ENCODE measurements at regions not wholly inside any gene's neighbourhood (a gene's known extent, or its start where the extent isn't known, plus 50 kb on each side); places are given as distances from the start of the nearest gene placed in this dataset.
"Not testable (repeated sequence)": the region's sequence is repeated elsewhere in the genome, so short reads cannot be mapped to it uniquely, and the experiment has no call there.

DNA sequence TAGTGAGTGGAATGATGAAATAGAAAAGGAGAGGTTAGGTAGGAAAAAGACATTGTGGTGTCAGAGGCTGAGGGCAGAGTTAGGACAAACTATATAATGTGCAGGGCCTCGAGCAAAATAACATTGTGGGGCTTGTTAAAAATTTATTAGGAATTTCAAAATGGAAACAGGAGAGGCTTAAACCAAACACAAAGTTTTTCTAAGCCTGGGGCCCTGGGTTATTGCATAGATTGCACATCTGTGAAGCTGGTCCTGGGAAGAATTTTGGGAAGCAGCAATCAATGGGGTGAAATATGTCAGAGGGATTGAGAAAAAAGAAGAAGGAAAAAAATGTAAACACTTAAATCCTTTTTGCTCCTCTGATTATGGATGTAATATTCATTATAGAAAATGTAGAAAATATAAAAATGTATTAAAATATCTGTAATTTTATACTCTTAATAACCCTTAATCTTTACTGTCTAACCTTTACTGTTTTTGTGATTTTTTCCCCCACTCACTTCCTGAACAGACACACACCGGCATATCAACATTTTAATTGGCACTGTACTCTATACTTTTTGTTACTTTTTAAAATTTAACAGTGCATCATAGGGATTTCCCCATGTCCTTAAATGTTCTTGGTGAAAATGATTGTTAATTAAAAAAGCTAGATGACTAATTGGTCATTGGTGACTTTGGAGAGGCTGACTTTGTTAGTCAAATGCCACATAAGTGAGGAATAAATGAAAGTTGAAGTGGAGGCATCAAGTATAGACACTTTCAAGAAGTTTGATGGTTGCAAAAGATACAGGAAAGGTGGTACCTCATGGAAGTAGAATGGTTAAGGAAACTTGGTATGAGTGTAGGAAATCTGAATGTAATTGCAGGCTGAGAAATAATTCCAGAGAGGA, 183.4 kb downstream of the NFKBIZ start:
- no peak for DNase-seq

- no peak for DNase-seq
Observed at GRCh38 chr3:102034639-102035451, 185.5 kb downstream of the NFKBIZ start.

DNA sequence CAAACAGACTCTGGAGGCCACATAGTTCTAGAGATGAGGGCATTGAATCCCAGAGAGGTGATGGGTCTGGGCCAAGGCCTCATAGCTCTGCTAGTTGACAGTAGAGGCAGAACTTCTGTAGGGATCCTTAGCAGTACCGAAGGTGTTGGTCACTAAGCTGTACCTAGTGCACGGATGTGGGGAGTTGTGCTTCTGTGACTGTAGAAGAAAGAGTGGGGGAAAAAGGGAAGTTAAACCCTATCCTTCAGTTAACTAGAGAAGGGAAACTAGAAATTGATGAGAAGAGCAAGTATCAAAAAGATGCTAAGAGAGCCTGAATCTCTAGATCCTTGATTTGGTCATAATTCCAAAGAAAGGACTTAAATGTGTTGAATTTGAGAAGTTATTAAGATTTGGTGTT, 186.7 kb downstream of the NFKBIZ start:
- DNase-seq = no peak

DNA sequence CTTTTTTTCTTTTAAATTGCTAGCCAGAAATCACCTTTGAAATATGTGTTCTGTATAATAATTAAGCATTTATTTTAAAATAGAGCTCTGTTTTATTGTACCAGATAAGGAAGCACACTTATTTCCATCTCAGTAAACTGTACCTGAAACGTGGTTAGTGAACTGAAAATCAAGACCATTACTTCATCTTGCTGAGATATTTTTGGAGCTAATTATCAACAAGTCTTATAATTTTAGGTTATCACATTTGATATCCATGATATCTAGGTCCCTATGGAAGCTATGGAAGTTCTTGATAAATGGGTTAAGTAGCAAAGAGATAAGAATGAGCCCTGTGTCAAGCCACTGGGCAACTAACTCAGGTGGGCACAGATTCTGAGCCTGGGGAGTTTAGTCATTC, 187.2 kb downstream of the NFKBIZ start:
- DNase-seq = no peak

- DNase-seq = no peak
Observed at GRCh38 chr3:102037209-102037608, 187.9 kb downstream of the NFKBIZ start.

DNA sequence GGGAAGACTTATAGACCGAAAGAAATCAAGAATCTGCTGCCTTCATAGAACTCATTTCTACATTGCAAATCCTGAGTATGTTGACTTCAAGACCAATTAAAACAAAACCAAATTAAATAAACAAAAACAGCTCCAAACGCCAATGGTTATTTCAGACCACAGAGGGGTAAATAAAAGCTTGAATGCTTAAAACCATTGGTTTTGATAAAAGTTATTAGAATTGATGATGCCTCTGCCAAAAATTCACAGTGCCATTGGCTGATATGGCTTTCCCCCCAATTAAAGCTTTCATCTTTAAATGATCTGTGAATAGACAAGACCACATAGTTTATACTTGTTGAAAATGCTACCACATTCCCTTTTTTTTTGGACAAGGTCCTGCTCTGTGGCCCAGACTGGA, 188.5 kb downstream of the NFKBIZ start:
- DNase-seq = no peak

DNA sequence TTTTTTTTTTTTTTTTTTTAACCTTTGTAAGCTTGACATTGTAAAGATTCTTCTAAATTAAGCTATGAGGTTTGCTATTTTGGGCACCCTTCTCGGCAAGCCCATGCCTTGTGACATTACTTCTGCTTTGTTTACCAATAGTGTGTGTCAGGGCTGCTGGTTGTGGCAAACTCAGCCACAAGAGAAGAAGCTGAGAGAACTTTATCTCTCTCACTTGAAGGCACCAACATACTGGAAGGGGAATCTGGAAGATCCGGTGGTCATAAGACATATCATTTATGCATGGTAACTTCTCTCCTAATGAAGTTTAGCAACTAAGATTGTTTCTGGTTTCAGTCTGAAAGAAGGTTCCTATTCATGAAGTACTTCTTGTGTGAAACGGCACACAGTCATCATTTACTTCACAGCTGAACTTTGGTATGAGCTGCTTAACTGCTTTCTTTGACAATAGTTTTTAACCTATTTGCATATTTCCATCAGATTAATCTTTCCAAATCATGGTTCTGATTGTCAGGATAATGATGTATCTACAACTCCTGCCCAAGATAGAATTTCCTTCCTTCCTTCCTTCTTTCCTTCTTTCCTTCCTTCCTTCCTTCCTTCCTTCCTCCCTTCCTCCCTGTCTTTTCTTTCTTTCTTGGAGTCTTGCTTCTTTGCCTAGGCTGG, 189.3 kb downstream of the NFKBIZ start:
- DNase-seq = peak in 5 of 58 donors; percentile 2 to 27 (median 8)

DNA sequence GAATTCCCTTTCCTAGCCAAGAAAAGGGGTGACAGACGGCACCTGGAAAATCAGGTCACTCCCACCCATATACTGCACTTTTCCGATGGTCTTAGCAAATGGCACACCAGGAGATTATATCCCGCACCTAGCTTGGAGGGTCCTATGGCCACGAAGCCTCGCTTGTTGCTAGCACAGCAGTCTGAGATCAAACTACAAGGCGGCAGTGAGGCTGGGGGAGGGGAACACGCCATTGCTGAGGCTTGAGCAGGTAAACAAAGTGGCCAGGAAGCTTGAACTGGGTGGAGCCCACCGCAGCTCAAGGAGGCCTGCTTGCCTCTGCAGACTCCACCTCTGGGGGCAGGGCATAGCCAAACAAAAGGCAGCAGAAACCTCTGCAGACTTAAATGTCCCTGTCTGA, 190.8 kb downstream of the NFKBIZ start:
- not testable (repeated sequence) for DNase-seq

- DNase-seq = no peak
Observed at GRCh38 chr3:102053375-102053989, 204.2 kb downstream of the NFKBIZ start.

DNA sequence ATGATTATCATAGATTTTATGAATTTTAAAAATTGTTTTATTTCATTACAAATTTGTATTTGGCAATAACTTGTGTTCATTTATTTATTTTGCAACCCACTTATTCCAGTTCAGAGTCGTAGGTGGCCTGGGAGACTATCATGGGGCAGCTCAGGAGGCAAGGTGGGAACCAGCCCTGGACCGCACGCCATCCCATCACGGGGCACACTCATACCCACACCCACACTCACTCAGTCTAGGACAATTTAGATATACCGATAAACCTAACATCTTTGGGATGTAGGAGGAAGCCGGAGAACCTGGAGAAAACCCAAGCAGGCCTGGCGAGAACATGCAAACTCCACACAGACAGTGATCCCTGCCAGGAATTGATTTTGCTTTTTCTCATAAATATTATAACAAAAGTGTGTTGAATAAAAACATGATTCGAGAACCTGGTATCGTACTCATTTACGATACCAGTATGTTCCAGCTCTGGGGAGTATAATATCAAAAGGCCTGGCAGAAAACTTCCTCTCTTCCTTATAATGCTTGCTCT, 205.3 kb downstream of the NFKBIZ start:
- DNase-seq = peak in 2 of 58 donors; percentile 1 to 2

GRCh38 chr3:102057781-102058421, 208.6 kb downstream of the NFKBIZ start:
- no peak for DNase-seq

GRCh38 chr3:102059145-102059943, 210.0 kb downstream of the NFKBIZ start:
- DNase-seq = no peak

DNA sequence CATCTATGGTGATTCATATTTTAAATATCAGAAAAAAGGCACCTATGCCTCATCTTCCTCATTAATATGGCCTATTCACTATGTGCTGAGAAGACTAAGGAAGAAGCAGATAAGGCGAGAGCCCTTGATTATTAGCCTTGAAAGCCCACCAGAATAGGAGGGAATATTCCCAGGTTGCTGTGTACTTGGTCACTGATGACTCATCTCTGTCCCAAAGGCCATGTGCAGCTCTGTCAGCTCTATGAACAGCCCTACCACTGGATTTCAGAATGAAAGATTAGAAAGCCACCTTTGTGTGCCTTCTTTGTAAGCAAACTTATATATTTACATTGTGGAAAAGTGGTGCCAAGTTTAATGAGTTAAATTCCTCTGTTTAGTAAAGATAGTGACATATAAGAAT, 211.5 kb downstream of the NFKBIZ start:
- no peak for DNase-seq

DNA sequence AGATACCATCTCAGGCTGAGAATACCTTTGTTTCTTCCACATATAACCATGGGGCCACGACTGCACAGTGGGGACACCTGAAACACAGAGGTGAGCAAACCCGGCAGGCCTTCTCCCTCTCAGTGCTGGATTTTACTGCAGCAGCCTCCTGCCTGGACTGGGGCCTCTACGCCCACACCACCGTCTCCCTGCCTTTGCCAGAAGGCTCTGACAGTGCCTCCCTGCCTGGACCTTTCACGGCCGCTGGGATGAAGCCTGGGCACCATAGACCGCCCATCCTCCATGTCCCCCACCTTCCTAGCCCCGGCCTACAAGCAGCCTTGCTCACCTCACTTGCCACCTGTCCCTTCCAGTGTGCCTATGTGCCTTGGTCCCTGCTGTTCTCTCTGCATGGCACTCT, 214.3 kb downstream of the NFKBIZ start:
- no peak for DNase-seq

DNA sequence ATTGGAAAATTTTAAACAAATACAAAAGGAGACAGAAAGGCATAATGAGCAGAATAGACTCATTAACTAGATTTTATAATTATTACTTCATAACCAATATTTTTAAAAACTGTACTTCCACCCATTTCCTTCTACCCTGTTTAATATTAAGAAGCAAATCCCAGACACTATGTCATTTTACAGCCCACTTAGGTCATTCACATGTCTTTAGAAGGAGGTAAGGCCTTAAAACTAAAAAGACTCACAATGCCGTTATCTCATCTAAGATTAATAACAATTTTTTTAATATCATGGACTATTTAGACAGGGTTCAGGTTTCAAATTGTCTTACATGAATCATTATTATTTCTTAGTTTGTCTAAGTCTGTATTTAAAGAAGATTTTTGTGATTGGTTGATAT, 217.2 kb downstream of the NFKBIZ start:
- no peak for DNase-seq

DNA sequence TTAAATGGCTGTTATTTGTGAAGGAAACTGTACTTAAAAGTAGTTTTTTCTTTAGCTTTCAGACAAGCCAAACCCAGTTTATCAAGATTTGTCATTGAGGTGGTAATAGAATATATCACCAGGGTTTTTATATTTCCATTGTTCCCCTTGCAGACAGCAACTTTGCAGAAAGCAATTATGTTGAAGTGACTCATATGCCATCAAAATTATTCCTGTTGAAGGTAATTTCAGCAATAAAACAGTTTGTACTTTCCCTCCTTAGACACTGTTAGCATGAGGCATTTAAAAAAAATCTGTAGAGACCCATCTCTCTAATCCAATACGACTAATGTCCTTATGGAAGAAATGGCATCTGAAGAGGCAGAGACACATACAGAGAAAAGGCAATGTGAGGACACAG, 219.0 kb downstream of the NFKBIZ start:
- no peak for DNase-seq

GRCh38 chr3:102068736-102069135, 219.4 kb downstream of the NFKBIZ start:
- DNase-seq = no peak

DNA sequence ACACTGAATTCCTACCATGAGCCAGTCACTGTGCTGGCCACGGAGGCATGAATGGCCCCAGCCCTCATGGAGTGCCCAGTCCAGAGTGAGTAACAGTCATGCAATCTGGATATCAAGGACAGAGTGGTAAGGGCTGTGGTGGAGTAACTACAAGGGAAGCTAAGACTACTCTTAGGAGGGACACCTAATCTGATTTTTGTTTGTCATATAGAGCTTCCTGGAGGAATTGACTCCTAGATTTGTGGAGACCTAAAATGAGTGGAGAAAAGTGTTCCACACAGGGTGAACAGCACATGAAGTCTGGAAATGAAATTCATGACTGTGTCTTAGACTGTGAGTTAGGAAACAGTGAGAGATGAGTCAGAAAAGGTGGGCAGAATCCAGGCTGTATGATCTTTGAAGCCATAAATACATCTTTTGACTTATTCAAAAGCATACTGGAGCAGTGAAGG, 219.9 kb downstream of the NFKBIZ start:
- no peak for DNase-seq

DNA sequence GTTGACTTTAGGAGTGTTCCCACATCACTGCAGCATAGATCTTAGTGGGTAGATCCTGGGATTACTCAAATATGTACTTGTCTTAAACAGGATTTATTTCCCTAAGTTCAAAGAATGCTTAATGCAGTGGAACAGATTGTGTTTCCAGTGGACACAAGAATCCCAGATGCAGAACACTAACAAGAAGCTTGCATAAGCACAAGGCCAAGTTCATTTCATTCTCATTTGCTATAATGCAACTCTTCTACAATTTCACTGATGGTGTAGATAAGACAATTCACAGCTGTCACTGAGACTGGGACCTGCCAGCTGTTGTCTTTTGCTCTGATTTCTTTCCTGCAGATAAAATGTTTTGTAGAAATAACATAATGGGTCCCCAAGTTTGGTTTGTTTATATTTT, 225.6 kb downstream of the NFKBIZ start:
- no peak for DNase-seq

GRCh38 chr3:102078401-102078800, 229.1 kb downstream of the NFKBIZ start:
- DNase-seq = no peak
